ENCODE measurements at regions not wholly inside any gene's neighbourhood (a gene's known extent, or its start where the extent isn't known, plus 50 kb on each side); places are given as distances from the start of the nearest gene placed in this dataset.
A peak's percentile ranks its signal among the peaks of the same experiment; 100 is the strongest.

DNA sequence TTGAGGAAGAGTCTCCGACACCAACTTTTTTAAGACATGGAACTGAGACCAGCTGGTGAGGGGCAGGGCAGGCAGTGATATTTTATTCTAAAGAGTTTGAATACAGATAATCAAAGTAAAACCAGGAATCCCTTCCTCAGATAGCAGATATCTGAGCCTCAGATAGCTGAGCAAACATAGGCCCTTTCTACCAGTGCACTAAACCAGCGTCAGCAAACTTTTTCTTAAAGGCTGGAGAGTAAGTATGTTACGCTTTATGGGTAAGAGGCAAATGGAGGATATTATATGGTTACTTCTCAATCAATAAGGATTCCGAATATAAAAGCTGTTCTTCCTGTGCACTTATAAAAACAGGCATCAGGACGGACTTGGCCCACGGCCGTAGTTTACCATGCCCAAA lies 73.9 kb downstream of the WNT5A start:
- no peak for DNase-seq (ENCODE audit: low spot score)

DNA sequence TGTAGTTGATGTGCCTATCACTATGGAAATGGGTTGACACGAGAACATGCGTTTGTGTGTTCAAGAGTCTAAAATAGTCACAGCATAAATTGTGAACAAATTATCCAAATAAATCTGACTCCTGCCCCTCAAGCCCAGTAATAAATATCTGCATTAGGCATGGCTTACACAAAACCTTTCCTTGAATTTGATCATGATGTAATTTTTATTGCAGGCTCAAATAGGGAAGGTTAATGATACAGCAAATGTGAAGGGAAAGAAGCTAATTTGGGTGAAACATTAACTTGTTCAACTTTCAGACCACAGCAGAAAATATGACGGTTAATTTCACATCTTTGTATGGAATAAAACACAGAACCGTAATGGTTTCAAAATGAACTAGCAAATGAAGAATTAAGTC lies 74.6 kb downstream of the WNT5A start:
- DNase-seq (ENCODE audit: low spot score): no peak

DNA sequence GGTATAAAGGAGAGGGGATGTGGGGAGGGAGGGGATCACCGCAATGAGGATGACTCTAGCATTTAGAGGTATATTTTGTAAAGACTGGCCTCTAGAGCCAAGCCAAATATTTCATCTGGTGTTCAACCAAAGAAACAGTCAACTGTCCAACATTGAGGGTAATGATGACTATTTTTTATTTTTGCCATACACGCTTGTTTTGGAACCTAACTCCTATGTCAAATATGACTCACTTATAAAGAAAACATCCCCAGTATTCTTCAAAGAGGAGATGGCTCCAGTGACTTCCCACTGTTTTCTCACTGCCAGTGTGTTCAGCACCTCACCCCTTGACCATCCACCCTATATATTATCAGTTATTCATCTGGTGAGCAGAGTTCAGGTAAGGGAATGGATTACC lies 77.3 kb downstream of the WNT5A start:
- peak; percentile 25 for DNase-seq (ENCODE audit: low spot score)

DNA sequence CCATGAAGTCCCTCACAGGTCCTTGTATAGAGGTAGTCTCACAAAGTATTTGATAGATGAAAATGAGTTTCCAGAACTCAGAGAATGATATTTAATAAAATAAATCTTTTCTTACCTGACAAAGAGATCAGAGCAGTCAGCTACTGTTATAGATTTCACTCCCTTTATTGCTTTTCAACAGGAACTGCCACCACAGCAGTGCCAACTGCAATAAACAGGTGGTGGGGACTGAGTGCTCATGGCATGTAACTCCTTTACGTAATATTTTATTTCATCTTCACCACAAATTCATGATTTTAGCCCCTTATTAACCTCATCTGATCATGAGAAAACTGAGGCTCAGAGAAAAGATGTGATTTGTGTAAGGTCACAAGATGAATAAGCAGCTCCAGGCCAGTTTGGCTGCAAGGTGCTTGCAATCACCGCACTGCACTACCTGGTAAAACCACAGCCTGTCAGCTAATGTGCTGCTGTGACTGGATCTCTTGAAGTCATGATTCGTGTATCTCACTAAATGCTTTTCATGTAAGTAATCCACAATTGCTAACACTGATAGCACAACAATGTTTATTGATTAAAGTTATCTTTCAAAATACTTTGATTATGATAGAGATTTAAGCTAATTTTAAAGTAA lies 78.8 kb downstream of the WNT5A start:
- no peak for DNase-seq (ENCODE audit: low spot score)

DNA sequence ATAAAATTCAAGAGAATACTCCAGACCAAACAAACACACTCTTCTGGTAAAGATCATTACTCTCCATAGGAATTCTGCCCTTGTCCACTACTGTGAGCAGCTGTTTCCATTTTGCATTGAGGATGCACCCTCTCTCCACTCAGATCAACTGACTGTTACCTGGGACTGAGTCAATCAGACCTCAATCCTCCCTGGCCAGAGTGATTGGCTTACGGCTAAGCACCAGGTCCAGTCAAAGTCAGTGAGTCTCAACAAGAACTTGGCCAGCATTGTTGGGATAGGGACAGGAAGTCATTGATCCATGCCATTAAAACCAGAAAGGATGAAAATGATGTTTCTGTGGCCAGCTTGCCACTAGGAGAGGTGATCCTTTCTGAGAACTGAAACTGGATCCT lies 79.7 kb downstream of the WNT5A start:
- DNase-seq (ENCODE audit: low spot score): no peak

DNA sequence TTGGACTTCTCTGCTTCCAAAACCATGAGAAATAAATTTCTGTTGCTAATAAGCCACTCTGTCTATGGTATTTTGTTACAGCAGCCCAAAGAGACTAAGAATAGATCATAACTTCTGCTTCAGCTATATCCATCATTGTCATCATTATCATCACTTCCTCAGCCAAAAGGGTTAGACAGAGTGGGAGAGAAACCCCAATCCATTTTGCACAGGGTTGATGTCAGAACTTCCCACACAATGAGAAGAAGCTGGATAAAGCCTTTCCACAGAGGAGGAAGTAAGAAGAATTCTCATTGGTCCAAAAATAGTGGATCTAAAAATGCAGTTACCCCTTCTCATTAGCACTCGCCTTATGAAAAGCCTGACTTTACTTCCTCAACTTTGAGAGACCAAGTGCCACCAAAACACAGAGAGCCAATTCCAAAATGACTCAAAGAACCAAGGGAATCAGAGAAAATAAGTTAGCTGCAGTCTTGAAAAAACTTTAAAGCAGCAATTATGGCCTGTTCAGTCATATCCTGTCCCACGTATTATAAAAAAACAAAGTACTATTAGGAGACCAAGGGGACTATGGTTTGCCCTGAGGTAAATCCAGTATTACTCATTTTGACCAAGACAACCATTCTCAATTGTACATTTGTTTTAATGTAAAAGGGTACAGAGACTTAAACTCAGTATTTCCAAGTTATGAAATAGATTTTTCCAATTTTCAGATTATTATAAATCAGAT lies 80.2 kb downstream of the WNT5A start:
- DNase-seq (ENCODE audit: low spot score): no peak

DNA sequence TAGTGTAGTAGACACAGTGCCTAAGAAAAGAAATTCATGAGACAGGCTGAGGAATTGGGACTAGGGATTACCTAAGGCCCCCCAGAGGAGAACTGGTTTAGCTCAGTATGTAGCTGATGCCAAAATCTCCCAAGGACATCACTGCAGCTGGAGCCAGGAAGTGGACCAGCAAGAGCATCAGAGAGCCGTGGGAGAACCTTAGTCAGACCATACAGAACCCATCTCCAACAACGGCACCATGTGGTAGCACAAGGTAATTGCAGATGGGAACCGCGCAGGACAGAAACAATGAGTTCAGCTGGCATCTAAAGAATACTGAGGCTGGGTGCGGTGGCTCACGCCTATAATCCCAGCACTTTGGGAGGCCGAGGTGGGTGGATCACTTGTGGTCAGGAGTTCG lies 81.7 kb downstream of the WNT5A start:
- no peak for DNase-seq (ENCODE audit: low spot score)

DNA sequence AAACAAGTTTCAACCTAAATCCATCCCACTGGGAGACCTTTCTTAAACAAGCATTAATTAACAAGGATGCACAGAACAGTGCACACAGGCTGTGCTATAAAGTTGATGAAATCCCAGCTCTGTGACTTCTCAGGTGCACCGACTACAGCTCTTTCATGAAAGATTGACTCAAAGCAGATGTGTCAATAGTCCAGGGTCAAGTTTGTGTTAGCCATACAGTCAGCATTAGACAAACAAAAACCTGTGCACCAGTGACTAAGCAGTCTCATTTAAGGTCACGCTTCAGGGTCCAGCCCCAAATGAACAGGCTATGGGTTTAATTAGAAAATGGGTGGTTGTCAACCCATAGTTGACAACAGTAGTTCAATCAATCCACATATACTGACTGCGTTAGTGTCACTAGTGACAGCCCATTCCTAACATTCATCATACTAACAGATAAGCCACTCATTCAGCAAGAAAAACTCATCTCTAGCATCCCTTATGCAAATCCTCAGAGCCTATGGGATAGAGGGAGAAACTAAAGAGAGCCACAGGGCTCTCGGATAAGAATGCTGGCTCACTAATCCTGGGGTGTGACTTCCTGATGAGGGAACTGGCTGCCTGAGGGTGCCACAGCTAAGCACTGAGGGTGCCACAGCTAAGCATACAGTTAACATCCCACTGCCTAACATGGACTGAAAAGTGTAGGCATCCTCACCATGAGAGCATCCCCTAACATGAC lies 84.1 kb downstream of the WNT5A start:
- no peak for DNase-seq (ENCODE audit: low spot score)

DNA sequence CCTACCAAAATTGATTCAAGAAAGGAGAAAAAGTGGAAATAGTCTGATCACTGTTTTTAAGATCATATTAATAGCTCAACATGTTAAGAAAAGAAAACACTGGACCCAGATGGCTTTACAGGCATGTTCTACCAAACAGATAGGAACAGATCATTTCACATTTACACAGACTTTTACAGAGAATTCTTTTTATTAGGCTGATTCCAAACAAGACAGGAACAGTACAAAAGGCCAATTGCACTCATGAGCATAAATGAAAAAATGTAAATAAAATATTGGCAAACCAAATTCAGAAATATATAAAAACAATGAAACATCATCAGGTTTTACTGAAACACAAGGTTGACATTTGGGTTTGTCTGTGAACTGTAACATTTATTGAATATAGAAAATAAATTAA lies 106.5 kb downstream of the WNT5A start:
- DNase-seq (ENCODE audit: low spot score): no peak

DNA sequence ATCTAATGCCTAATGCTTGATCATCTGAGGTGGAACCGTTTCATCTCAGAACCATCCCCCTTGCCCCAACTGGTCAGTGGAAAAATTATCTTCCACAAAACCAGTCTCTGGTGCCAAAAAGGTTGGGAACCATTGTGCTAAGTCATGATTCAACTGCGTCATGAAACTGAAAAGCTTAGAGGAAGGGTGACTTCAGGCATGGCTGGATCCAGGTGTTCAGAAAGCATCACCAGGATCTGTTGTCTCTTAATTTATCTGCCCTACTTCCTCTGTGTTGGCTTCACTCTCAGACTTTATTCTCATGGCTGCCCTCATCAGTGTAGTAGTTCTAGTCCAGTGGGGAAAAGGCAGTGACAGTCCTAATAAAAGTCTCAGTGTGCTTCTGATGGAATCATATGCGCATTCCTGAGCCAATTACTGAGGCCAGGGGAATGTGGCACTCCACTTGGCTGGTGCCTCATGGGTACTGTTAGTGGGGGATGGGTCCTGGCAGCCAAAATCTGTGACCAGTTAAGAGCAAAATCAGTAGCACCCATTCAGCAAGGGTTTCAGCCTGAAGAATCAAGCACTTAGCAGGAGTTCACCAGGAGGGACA lies 110.3 kb downstream of the WNT5A start:
- DNase-seq (ENCODE audit: low spot score): no peak

DNA sequence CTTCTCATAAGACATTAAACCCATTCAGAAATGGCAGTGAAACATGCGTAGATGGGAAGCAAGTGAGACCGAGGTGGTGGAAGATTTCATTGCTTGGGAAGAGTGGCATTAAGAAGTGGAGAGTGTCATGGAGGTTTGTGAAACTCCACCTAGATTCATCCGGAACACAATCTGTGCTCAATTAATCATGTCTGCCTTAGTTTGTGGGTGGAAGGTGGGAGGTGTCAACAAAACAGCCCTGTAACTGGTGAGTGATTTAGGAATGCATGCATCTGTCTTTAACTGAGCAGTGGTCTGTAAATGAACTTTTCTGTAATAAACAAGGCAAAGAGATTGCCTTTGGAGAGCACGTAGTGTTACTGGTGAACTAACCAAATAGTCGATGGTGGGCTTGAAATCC lies 113.7 kb downstream of the WNT5A start:
- no peak for DNase-seq (ENCODE audit: low spot score)

DNA sequence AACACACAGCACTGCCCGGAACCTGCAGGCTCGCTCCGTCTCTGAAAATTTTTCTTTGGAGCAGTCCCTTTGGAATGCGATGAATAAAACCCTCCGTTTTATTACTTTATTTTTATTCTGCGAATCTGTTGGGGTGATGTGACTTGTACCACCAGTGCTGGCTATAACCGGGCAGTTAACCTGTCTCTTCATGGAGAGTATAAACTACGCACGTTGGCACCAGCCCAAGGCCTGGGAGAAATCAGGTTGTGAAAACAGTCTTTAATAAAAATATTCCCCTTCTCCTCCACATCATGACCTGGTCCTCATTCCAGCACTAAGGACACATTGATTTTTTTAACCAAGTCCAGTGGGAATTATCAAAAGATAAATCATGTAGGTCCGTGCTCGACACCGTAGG lies 116.8 kb downstream of the WNT5A start:
- no peak for DNase-seq (ENCODE audit: low spot score)

DNA sequence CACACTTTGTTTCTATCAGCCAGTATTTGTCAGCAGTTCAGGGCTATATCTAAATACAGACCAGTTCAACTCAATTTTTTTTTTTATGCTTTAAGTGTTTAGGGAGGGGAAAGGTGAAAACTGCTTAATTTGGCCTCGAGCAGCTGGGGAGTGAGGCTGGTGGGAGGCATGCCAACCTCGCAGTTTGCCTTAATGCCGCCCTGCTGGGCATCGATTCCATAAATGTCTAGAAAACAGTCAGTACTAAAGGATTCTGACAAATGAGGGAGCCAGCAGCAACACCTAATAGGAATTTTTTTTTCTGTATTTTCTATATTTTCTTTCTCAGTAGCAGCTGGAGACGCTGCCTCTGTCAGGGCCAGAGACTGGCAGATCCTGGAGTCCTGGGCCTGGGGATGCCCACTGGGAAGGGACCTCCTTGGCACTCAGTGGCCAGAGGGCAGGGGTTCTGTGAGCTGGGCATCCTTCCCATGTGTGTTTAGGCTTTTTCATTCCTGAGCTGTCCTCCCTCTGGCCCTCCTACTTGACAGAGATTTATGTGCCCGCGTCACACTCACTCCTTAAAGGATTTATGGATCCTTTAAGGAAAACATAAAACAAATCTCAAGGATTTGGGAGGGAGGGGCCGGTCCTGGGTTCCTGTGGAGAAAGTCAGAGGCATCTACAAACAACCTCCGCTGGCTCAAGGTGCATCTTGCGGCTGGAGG lies 117.8 kb downstream of the WNT5A start:
- no peak for DNase-seq (ENCODE audit: low spot score)

DNA sequence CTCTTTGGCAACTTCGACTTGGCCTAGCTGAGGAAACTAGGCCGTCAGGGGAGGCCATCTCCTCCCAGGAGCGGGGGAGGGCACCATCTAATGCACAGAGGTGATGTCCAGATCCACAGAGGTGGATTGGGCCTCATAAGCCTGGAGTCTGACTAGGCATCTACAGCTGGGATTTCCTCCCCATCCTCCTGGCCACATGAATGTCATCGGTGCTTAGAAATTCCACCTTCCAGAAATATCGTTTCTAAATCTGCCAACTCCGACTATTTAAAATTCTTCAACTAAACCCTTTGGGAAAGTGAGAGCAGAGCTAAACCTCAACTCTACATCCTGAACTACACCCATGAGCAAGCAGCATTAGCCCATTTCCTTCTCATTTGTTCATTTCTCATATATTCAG lies 118.7 kb downstream of the WNT5A start:
- DNase-seq (ENCODE audit: low spot score): no peak

DNA sequence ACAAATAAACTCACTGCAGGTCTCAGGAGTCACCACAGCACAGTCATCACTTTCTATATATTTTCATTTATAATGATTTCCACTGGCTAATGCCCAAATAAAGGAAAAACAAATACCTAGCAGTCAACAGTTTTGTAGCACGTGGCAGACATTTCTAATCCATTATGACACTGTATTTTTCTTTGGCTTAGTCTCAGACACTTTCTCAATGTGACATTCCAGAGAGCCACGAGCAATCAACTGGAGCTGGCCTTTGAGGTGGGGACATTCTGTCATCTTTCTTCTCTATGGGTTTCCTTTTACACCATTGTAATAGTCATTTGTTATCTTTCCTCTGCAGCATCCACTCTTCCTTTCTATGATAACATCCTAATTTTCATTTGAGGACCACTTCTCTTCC lies 119.7 kb downstream of the WNT5A start:
- DNase-seq (ENCODE audit: low spot score): no peak

DNA sequence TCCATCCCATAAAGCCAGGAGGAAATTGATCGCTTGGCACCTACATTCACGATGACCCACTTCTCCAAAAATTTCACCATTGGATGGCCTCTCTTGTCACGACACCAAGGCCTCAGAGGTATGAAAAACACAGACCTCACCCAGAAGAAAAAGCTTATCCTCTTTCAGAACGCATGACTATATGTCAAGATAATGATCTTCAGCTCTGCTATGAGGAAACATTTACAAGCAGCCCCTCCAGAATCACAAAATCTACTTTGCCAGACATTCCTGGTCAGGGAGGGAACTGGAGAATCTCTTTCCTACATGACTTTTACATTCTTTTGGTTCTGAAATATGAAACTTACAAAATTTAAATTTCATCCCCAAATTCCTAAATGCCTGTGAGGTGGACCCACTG lies 122.7 kb downstream of the WNT5A start:
- peak; percentile 69 for DNase-seq (ENCODE audit: low spot score)

DNA sequence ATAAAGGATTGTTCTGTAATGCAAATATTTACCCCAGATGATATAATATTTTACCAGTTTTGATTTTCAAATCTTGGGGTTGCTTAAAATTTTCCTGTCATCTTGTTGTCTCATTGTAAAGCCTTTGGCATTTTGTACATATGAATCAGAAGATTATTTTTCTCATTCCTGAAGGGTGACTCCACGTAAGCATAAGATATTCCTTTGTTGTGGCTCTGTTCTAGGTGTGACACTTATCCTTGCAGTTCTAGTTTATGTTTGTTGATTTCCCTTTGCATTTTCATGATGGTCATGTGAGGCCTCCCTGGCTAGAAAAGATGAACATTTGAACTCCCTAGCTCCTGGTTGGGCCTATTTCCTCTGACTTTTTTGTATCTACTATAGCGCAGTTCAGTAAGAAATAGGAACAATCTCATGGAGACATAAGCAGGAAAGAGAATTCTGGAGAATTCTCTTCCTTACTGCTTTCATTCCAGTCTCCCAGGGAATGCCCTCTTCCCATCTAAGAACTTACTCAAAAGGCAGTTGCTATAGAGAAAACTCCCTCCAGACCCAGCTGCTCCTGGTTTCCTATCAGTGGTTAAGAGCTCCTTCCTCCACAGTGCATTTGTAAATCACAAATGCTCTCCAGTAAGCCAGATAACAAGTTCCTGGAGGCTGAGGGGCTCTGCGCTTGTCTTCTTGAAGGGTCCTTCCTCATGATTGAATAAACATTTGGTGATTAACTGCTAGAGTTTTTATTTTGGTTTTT lies 124.7 kb downstream of the WNT5A start:
- DNase-seq (ENCODE audit: low spot score): no peak

DNA sequence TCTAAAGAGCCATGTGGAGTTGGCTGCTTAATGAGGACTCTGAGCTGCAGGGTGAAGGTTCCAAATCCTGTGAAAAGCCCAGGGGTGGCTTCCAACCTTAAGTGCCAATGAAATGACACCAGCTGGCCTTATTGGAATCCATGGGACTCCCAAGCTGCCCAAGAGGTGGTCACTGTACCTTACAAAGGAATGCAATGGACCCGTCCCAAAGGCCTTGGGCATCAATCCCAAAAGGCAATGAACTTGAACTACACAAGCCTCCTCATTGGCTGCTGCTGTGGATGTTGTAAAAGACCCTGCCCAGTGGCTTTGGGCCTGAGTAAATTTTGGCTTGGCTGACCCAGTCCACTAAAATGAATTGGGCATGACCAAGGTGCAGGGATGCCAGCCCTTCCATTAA lies 129.3 kb downstream of the WNT5A start:
- DNase-seq (ENCODE audit: low spot score): no peak

DNA sequence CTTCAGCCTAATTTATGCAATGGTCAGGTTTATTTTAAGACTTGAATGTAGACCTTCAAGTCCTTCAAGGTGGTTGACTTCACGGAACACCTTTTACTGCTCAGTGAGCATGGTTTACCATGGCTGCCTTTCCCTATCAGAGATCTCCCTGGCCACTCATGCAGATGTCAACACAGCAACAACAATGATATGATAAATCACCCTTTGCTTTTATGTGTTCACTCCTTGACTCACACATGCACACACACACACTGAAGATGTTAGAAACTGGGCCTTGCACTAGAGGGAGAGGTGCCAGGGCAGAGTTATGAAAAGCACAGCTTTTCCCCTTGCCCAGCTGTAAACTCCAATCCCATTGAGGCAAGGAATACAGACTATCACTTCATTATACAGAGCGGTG lies 134.4 kb downstream of the WNT5A start:
- DNase-seq (ENCODE audit: low spot score): no peak

DNA sequence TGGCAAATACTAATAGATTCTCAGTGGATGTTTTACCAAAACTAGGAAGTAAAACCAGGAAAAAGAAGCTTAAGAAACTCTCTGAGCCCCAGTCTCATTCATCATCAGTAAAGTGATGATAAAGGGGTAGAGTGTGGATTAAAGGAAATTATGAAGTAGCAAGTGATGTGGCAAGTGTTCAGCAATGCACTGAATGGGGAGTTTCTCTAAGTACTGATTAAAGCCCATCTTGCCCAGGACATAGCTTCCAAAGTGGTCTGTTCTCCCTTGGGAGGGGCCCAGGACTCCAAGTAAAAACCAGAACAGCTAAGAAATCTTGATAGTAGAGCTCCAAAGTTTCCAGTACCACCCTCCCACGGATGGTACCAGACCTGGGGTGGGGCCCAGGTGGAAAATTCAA lies 137.3 kb downstream of the WNT5A start:
- no peak for DNase-seq (ENCODE audit: low spot score)

DNA sequence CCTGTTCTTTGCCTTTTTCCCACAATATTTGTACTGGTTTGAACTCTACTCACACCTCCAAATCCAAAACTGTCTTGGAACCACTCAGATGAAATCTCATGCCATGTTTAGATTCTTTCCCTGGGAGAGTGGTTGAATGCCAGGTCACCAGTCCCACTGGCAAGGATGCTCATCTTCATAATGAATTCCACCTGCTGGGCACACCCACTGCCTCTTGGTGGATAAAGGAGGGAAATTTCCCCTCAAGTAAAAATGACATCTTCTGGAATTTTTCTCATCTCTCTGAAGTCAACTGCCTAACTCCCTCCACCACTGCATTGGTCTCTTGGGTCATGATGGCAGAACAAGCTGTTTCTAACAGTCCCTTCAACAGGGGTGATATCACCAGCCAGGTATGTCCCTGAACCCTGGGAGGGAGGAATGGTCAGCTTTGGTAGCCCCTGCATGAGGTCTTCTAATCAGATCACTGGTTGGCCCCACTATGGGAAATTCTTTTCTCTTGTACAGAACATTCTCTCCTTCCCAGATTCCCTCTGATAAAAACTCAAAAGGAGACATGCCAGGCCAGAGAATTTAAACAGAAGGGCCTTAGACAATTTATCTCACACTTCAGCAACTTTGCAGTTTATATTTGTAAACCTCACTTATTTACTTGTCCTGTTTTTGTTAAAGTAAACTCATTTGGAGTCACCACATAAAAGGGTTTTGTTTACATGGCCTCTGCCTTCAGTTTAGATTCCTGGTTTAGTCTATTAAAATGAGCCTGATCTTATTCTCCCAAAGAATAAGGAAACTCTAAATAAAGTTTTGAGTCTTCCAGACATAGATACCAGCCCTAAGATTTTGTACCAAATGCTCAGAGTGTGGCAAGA lies 143.4 kb downstream of the WNT5A start:
- peak; percentile 27 for DNase-seq (ENCODE audit: low spot score)
